ENCODE measurements at regions not wholly inside any gene's neighbourhood (a gene's known extent, or its start where the extent isn't known, plus 50 kb on each side); places are given as distances from the start of the nearest gene placed in this dataset.
"Not testable (repeated sequence)": the region's sequence is repeated elsewhere in the genome, so short reads cannot be mapped to it uniquely, and the experiment has no call there.

DNA sequence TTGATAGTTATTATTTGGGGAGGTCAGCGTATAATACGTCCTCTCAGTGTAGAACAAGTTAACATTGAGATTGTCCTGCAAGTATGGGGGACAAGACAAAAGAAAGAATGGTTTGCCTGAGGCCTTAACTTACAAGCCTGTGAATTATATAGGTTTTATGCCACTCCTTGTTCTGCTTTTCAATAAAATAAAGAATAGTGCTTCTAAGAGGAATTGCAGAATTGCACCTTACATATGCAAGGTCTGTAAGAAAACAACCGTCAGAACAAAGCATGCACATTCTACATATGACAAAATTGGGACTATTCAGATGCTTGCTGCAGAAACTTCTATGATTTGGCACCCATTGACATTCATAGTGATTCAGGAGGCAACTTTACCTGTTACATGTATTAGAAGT, 785.0 kb downstream of the NR4A2 start:
- DNase-seq (ENCODE audit: low read depth, low spot score) = peak; percentile 12

DNA sequence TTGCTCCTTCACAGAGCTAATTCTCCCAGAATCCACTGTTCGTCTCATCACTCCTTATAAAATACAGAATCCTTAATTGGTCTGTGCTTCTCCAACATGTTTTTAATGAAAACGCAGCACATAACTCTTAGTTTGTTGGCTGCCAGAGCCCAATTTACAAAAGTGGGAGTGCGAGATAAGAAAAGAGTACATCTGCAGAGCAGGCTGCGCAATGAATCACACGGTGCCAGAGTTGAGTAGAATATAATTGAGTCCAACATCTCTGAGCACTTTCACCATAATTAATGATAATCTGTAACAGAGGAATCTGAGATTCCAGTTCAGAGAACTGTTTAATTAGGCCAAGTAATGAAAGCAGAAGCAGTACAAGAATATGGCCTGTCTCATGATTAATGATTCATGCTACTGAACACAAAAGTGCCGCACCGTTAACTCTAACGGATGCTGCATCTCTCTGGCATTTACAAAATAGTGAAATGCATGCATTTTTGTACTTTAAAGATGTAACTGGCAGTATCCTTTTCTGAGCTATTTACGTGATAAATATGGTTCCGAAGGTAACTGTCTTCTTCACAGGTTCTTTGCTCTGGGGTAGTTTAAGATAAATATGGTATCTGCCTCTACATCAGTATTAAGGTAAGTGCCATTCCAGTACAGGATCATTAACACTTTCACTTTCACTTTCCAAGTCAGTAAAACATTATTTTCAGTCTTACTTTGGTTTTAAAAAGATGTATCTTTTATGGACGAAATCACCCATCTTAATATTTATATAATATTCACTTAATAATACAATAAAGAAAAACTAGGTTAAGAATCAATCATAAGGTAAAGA, 785.6 kb downstream of the NR4A2 start:
- DNase-seq (ENCODE audit: low read depth, low spot score) = peak; percentile 50

DNA sequence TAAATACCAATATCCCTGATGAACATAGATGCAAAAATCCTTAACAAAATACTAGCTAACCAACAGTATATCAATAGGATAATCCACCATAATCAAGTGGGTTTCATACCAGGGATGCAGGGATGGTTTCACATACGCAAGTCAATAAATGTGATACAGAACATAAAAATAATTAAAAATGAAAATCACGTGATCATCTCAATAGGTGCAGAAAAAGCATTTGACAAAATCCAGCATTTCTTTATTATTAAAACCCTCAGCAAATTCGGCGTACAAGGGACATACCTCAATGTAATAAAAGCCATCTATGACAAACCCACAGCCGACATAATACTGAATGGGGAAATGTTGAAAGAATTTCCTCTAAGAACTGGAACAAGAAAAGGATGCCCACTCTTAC, 793.5 kb downstream of the NR4A2 start:
- not testable (repeated sequence) for DNase-seq (ENCODE audit: low read depth, low spot score)

DNA sequence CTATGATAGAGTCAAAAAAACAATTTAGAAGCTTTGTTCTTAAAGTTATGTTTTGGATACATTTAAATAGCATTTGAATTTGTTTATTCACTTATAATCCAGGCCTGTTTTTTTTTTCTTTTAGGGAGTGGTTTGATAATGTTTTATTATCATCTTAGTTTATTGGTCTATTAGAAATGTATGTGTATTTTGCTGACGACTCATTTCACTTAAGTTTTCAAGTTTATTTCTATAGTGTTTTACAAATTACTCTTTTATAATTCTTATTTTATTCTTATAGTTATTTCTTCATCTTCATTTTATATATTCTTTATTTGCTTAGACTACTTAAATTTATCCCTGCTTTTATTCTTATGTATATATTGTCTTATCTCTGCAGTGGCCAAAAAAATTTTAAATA, 804.5 kb downstream of the NR4A2 start:
- DNase-seq (ENCODE audit: low read depth, low spot score) = no peak

DNA sequence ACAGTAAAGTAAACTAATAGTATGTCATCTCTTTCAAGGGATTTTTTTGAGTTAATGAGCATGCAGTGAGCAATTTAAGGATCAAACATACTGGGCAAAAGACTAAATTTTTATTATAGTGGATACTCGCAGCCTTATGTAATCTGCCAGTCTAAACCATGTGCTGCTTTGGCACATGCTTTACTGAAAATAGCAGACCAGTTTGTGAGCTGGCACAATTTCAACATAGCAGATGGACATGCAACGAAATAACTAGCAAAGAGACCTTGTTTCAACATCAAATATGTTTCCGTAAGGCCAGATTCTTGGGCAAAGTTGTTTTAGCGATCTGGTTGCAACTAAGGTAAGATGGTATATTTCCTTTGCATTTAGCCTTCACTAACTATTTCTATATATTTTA, 807.3 kb downstream of the NR4A2 start:
- peak; percentile 0 for DNase-seq (ENCODE audit: low read depth, low spot score)

DNA sequence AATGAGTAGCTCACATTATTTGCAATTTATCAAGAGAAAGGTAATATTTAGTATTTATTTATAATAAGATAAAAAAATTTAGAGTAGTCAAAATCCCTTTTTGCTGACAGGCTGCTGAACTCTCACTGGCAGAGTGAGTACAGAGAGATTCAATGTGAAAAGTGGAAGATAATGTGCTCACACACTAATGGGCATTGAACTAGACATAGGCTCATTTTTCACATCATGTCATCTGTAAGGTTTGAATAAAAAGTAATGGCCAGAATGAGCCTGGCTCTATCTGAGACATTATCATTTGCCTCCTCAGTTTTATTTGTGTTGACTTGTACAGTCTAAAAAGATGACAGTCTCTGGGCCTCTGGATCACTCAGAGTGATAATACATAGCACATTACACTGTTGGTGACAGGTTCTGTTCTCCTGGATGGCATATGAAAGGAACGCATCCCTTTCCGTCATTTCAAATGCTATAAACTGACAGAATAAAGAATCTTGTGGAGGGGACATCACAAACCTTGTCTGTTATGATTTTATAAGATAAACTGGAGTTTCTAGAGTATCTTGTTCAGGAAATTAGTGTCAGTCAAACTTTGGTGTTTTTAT, 812.9 kb downstream of the NR4A2 start:
- DNase-seq (ENCODE audit: low read depth, low spot score) = no peak

DNA sequence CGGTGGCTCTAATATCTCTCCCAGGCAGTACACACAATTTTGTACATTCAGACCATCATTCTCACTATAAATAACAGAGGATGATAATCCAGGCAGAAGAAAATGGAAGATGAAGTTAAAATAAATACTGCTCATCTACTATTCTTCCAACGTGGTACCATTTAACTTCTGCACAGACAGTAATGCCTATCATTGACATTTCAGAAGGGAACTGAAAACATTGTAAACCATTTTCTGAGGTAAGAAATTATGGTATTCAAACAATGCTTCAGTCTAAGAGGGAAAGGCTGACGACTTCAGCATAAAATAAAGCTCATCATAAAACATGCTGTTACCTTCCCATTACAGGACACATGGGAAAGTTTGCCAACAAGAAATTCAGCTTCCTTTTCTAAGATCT, 814.4 kb downstream of the NR4A2 start:
- no peak for DNase-seq (ENCODE audit: low read depth, low spot score)

DNA sequence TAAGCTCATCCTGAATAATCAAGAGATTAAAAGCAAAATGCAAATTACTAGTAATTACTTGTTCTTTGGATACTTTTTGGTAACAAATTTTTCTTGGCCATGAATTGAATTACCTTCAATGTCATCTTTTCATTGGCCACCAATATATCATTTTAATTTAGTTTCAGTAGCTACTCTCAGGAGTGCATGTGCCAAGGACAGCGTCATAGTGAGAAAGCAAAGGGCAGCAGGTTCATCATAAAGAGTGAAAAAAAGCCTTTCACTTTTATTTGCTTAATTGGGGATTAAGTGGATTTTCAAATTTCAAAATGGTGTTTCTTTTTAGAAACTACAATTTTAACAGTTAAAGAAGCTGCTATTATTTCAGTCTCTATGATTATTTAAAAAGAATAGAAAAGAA, 815.2 kb downstream of the NR4A2 start:
- DNase-seq (ENCODE audit: low read depth, low spot score) = no peak

DNA sequence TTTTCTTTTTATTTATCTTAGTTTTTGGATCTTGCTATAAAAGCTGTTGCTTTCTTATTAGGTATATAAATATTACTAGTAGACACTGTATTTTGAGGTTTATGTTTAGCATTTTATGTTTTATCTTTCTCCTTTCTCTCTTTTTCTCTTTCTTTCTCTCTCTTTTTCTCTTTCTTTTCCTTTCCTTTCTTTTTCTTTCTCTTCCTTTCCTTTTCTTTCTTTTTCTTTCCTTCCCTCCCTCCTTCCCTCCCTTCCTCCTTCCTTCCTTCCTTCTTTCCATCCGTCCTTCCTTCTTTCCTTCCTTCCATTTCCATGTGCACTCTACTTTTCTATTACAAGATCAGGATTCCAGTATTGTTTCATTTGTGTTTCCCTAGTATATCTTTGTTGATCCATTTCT, 814.8 kb downstream of the KCNJ3 start:
- no peak for DNase-seq (ENCODE audit: low read depth, low spot score)

DNA sequence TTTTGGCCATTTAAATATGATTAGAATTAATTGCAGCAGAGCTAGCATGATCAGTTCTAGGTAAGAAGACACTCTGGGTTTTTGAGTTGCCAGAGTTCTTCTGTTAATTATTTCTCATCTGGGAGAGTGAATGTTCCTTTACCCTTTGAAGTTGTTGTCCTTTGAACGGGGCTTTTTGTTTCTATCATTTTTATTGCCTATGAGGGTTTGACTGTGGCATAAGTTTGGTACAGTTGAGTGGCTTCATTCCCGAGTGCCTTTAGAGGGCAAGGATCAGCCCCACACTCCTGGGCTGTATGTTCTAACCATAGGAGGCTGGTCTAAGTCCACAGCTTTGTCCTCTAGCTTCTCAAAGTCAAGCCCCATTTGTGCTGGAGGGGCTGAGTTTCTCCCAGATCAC, 804.3 kb downstream of the KCNJ3 start:
- DNase-seq (ENCODE audit: low read depth, low spot score) = no peak

DNA sequence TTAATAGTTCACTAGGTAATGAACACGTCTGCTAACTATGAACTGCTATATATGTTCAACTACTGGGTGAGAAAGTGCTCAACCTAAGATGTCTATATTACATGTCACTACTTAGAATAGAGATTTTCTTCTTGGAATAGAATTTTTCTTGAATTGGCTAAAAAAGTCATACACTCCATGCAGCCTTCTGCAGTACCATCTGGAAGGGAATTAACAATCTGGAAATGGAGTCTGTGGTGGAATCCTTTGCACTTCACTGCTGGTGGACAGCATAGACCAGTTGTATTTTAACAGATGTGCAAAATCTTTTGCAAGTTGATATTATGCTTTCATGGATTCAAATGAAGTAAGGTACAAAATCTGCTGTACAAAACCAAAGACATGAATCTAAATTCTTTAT, 799.6 kb downstream of the KCNJ3 start:
- no peak for DNase-seq (ENCODE audit: low read depth, low spot score)

DNA sequence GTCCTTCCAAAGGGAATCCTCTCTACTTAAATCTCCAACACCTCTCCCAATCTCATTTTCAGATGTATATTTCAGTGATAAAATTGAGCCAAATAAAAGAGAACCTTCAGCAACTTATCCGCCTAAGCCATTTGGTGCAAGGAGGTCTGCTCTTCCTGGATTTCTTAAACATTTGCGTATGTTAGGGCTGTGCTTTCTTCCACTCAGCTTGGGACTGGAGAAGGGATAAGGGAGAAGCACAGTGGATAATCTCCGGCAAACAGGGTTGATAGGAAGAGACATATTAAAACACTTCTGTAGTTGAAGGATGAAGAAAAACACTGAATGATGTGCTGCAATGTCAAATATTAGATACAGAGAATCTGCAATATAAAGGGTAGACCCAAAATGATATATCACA, 796.2 kb downstream of the KCNJ3 start:
- no peak for DNase-seq (ENCODE audit: low read depth, low spot score)

DNA sequence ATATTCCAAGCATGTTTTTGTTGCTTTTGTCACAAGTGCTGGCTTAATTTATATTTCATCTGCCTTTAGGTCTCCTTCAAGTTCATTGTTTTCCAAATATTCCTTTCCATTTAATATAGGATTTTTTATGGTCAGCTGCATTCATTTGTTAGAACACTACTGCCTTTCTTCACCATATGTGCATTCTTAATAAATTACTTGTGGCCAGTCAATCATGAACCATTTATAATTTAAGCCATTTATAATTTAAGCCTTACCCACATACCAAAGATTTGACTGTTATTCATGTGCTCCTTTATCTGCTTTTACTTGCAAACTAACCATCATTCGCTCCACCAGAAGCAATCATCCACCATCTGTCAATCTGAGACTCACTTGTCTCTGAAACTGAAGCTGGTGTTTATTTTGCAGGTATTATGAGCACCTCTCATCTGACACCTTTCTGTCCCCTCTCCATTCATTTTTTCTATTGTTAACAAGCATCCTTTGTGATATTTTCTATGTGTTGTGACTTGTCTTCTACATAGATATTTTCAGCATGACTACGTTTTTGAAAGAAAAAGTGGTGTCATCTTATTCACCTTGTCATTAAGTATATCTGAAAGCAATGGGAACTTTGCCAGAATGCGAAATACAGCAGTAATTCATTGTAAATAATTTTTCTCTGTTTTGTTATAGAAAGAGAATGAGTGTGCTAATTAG, 786.8 kb downstream of the KCNJ3 start:
- no peak for DNase-seq (ENCODE audit: low read depth, low spot score)

DNA sequence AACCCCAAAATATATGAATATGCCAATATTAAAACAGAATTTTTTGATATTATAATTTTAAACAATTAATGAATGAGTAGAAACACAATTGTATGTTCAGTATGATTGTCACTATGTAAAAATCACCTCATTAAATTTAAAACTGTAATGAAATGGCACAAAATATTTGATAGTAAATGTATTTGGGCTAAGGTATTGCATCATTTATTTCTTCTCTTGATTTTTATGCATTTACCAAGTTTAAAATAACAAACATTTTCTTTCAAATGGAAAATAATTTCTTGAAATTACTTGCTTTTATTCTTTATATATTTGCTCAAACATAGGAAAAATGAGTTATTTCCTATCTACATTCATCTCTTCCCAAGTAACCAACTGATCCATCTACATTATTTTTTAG, 782.6 kb downstream of the KCNJ3 start:
- DNase-seq (ENCODE audit: low read depth, low spot score) = no peak

DNA sequence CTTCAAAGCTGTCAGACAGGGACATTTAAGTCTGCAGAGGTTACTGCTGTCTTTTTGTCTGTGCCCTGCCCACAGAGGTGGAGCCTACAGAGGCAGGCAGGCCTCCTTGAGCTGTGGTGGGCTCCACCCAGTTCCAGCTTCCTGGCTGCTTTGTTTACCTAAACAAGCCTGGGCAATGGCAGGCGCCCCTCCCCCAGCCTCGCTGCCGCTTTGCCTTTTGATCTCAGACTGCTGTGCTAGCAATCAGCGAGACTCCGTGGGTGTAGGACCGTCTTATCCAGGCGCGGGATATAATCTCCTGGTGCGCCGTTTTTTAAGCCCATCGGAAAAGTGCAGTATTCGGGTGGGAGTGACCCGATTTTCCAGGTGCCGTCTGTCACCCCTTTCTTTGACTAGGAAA, 773.5 kb downstream of the KCNJ3 start:
- not testable (repeated sequence) for DNase-seq (ENCODE audit: low read depth, low spot score)

DNA sequence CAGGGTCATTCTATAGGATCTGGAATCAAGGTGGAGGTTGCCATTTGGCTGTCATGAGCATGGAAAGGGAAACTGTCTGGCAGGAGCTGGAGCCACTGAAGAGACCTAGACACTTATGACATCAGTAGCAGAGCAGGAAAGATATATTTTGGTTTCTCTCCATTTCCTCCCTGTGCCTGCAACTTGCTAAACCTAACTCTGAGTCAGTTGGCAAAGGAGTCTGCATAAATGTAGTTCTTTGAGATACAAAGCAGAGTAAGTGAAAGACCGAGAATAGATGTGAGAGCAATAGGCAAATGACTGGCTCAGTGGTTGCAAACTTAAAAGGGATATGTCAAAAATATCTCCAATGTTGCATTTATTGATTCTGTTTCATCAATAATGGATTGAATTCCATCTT, 757.7 kb downstream of the KCNJ3 start:
- DNase-seq (ENCODE audit: low read depth, low spot score) = peak; percentile 15

DNA sequence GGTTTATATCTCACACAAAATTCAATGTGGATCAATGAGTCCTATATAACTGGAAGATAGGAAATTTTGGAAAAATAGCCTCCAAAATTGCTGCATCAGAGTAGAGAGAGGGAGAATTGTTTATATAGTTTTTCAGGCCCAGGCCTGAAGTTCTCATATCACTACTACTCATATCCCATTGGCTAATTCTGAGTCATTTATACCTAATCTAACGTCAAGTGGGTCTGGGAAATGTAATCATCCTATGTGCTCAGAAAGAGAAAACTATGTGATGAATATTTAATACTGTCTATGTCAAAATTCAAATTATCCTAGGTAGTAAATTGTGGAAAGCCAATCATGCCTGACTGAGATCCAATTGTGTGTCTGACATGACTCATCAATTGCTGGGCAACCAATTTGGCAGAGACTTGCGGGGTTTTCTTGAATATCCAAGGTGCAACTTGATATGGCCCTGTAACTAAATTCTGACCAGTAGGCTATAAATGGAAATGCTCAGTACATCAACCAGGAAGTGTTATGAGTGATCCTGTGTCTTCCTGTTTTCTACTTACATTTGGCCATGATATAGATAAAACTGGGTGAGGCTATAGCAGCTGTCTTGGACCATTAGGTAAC, 744.4 kb downstream of the KCNJ3 start:
- DNase-seq (ENCODE audit: low read depth, low spot score) = peak; percentile 83

DNA sequence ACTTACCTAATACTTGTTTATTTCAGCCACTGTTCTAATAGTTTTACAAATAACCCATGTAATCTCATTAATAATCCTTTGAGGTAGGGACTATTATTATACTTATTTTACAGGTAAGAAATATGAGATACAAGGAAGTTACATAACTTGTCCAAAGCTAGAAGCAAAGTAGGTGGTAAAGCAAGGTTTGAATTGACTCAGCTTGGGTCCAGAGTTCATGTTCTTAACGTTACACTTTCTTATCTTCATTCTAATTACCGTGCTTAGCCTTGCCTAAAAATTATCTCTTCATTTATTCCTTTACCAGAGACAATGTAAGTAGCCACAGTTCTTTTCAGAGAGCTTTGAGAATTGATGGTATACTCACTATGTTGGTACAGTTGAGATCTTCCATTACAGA, 743.6 kb downstream of the KCNJ3 start:
- no peak for DNase-seq (ENCODE audit: low read depth, low spot score)

DNA sequence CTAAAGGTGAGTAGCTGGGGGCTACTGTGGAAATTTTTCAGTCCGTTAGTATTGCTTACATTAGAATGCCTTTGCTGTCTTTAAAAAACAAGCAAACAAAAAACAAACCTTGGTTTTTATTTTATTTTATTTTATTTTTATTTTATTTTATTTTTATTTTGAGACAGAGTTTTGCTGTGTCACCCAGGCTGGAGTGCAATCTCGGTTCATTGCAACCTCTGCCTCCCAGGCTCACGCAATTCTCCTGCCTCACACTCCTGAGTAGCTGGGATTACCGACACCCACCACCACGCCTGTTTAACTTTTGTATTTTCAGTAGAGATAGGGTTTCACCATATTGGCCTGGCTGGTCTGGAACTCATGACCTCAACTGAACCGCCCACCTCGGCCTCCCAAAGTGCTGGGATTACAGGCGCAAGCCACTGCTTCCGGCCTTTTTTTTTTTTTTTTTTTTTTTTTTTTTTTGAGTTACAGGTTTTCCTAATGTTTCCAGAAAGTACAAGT, 732.6 kb downstream of the KCNJ3 start:
- DNase-seq (ENCODE audit: low read depth, low spot score) = no peak

DNA sequence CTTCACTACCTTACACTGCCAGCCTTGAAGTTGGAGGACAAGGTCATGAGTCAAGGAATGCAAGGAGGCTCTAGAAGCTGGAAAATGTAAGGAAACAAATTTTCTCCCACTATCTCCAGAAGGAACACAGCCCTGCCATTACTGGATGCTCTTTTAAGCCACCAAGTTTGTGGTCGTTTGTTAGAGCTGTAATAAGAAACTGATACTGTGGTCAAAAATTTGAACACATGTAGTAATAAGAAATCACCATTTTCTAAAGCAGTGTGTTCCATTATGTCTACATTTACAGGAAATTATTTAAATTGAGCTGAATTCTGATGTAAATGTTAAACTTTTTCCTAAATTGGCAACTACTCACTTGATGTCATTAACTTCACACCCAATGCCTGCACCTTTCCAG, 729.0 kb downstream of the KCNJ3 start:
- no peak for DNase-seq (ENCODE audit: low read depth, low spot score)

DNA sequence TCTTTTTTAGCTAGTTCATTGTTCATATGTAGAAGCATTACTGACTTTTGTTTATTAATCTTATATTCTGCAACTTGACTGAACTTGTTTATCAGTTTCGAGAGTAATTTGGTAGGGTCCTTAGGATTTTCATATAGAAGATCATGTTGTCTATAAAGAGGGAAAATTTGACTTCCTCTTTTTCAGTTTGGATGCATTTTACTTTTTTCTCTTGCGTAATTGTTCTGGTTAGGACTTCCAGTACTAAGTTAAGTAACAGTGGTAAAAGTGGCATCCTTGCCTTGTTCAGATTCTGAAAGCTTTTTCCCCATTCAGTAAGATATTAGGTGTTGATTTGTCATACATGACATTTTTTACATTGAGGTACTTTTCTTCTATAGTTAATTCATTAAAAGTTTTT, 726.0 kb downstream of the KCNJ3 start:
- no peak for DNase-seq (ENCODE audit: low read depth, low spot score)

DNA sequence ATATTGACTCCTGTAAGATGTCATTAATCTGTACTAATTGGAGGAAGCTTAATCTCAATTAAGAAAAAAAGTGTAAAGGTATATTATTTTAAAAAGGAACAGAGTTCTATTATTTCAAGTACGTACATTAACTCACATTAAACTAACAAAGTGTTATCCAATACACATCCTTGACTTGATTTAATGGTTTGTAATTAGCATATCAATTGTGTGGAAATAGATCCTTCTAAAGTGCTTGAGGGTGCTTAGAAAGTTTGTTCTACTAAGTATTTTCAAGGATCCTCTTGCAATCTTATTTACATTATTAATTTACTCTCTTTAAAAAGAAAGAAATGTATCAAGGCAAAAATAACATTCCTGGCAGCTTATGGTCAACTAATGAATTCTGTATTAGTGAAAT, 720.3 kb downstream of the KCNJ3 start:
- DNase-seq (ENCODE audit: low read depth, low spot score) = no peak
